H1 (cell line): ENCODE measurements at regions not wholly inside any gene's neighbourhood (a gene's known extent, or its start where the extent isn't known, plus 50 kb on each side); places are given as distances from the start of the nearest gene placed in this dataset.

Experiments
- TBP ChIP-seq: IDR thresholded peaks from 2 replicates; pipeline ENCODE4 v1.6.1; 2011; ENCODE audit warnings: low read depth, low read length, improper control_type of control experiment

GRCh38 chr21:35528116-35529042, 479.3 kb upstream of the RUNX1 start (continued):
- TF ChIP-seq TBP: no peak
- TF ChIP-seq, all 59 proteins: peak for 0
